HFFc6 (cell line): ENCODE measurements at regions not wholly inside any gene's neighbourhood (a gene's known extent, or its start where the extent isn't known, plus 50 kb on each side); places are given as distances from the start of the nearest gene placed in this dataset.

ENCODE experiments used
- DNase-seq: peaks from one replicate; pipeline ENCODE4 v3.0.0-alpha.2; 2018
- H3K27ac Mint-ChIP-seq: 2 replicates; pipeline ENCODE4 v1.8.0; 2020; ENCODE audit warnings: mild to moderate bottlenecking, mixed read lengths
- H3K27me3 Mint-ChIP-seq: 2 replicates; pipeline ENCODE4 v1.8.0; 2021; ENCODE audit warnings: mild to moderate bottlenecking, moderate library complexity, mixed read lengths; ENCODE audit not compliant: insufficient read depth
- H3K36me3 Mint-ChIP-seq: 2 replicates; pipeline ENCODE4 v1.8.0; 2021; ENCODE audit warnings: low read depth, mixed read lengths
- H3K4me1 Mint-ChIP-seq: 2 replicates; pipeline ENCODE4 v1.8.0; 2020; ENCODE audit warnings: low read depth, mixed read lengths
- H3K4me3 Mint-ChIP-seq: 2 replicates; pipeline ENCODE4 v1.8.0; 2020; ENCODE audit warnings: mild to moderate bottlenecking, moderate library complexity, mixed read lengths
- H3K9me3 Mint-ChIP-seq: 2 replicates; pipeline ENCODE4 v1.8.0; 2020; ENCODE audit warnings: mild to moderate bottlenecking, mixed read lengths
- TF ChIP-seq, protein P1 (sequence below): fragments of 200-600 bp; sonication (generic); IDR thresholded peaks from 2 replicates; pipeline ENCODE4 v1.5.0; 2021; ENCODE audit warnings: antibody characterized with exemption, mild to moderate bottlenecking

DNA sequence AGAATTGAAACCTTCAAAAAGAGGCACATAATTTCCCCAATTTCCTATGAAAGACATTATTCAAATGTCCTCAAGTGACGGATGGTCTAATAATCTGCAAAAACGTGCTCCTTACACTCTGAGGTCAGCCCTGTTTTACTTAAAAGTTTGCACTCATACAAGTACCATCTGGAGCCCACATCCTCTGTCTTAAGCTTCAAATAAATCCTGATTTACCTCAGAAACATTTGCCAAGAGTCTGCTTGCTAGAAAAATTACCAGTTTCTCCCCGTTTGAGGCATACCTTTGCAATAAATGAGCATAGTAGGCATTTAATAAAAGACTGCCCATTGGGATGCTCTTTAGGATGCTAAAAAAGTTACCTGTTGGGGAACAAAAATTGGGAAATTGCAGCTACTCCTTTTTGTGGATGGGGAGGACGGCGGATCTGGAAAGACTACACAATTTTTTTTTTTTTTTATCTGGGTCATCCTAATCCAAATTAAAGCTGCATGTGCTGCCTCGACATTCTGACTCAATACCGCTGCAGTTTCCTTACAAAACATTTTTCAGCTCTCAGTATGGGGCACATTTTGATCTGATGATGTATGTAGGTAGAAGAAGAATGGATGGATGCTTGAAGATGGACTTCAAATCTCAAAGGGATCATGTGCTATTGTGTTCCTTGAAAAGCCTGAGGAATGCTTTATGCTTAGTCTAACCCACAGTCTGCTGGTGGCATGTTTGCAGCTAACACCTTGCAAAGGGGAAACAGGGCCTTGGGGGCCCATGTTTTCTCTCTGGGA lies 233.7 kb upstream of the ADAMTS9 start:
- H3K4me3 Mint-ChIP-seq, result no peak overlapping the region
- H3K4me1 Mint-ChIP-seq, result no peaks in the 10 kb centered on the region
- TF ChIP-seq, protein P1, sequence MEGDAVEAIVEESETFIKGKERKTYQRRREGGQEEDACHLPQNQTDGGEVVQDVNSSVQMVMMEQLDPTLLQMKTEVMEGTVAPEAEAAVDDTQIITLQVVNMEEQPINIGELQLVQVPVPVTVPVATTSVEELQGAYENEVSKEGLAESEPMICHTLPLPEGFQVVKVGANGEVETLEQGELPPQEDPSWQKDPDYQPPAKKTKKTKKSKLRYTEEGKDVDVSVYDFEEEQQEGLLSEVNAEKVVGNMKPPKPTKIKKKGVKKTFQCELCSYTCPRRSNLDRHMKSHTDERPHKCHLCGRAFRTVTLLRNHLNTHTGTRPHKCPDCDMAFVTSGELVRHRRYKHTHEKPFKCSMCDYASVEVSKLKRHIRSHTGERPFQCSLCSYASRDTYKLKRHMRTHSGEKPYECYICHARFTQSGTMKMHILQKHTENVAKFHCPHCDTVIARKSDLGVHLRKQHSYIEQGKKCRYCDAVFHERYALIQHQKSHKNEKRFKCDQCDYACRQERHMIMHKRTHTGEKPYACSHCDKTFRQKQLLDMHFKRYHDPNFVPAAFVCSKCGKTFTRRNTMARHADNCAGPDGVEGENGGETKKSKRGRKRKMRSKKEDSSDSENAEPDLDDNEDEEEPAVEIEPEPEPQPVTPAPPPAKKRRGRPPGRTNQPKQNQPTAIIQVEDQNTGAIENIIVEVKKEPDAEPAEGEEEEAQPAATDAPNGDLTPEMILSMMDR, result no peak
- H3K27ac Mint-ChIP-seq, result no peak overlapping the region
- H3K27me3 Mint-ChIP-seq, result no peaks in the 10 kb centered on the region; the same call in 1 of the 2 replicates
- no peaks in the 10 kb centered on the region for H3K36me3 Mint-ChIP-seq
- H3K9me3 Mint-ChIP-seq, result peaks cover 23% of the 10 kb centered on the region
- no peak for DNase-seq

DNA sequence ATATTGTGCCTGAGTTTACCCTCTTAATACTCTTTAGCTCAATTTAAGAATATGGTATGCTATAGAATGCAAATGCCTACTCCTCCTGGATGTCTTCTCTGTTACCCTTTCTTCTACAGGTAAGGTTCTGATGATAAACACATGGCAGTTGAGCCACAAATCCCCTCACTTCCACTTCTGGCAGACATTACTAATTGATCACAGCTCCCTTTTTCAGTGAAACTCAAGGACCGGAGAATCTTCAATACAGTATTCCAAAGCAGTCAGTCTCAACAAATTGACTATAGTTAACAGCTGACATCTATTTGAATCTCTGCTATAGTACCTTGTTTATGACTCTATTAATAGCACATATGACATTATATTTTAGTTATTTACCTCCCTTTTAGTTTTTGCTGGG lies 232.1 kb upstream of the ADAMTS9 start:
- Mint-ChIP-seq H3K27ac (no peak overlapping the region), H3K9me3 (peaks cover 21% of the 10 kb centered on the region), H3K4me1 (no peaks in the 10 kb centered on the region), H3K27me3 (no peaks in the 10 kb centered on the region; the same call in 1 of the 2 replicates), H3K36me3 (no peaks in the 10 kb centered on the region), H3K4me3 (no peak overlapping the region)
- TF ChIP-seq, protein P1, result no peak
- DNase-seq, result no peak

DNA sequence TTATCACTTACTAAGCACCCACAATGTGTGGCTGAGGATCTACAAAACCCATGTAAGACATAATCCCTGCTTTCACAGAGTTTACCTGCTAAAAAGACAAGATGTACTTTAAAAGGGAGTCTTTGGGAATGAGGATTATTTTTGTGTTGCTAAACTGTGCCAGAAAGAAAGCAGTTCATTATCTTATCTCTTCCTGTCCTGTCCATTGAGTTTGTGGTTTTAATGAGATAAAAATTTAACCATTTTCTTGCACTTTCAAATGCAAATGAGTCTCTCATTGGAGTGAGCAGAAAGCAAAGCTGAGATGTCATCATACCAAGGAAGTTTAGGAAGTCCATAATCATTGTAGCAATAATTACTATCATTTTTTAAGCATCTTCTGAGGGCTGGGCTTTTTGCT lies 231.2 kb upstream of the ADAMTS9 start:
- Mint-ChIP-seq H3K4me3 (no peak overlapping the region), H3K9me3 (peaks cover 19% of the 10 kb centered on the region), H3K27ac (no peak overlapping the region), H3K27me3 (no peaks in the 10 kb centered on the region; the same call in 1 of the 2 replicates), H3K4me1 (no peaks in the 10 kb centered on the region), H3K36me3 (no peaks in the 10 kb centered on the region)
- TF ChIP-seq, protein P1, result no peak
- no peak for DNase-seq

DNA sequence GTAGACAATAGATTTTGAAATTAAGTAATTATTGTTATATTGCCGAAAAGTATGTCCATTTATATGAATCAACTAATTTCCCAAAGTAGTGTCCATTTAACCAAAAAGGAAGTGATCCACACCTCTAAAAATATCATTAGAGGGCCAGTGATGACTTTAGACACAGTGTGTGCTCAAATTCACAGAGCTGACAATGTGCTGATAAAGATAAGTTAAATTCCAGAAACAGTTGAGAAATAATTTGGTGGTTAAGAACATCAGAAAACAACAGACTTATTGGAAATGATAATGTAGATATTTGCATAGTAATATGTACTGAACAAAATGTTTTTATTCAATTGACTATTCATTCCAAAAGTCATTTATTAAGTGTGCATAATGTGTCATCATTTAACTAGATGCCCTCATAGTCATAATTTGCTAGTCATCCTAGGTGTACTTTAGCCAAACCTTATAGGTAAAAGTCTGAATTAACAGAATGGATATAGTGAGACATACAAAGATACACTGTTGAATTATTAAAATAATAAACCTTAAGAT lies 230.2 kb upstream of the ADAMTS9 start:
- TF ChIP-seq, protein P1, result no peak
- H3K4me1 Mint-ChIP-seq, result no peaks in the 10 kb centered on the region
- H3K27me3 Mint-ChIP-seq, result no peaks in the 10 kb centered on the region
- no peaks in the 10 kb centered on the region for H3K36me3 Mint-ChIP-seq
- H3K4me3 Mint-ChIP-seq, result no peak overlapping the region
- H3K27ac Mint-ChIP-seq, result no peak overlapping the region
- no peak for DNase-seq
- H3K9me3 Mint-ChIP-seq, result peaks cover 12% of the 10 kb centered on the region

DNA sequence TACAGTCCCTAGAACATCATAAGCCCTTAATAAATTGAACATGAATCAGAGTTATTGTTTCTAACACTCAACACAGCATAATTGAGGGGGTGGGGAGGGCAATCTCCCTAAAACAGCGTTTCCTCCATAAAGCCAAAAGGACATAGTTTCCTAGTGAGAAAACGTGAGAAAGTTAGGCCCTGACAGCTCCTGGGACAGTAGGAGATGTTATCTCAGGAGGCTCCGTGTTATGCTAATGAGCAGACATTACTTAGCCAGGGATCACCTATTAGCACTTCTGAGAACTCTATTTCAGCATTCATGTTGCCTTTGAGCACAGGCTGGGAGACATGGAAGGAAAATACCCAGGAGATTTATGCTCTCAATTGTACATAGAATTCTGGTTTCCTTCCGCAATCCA lies 229.1 kb upstream of the ADAMTS9 start:
- Mint-ChIP-seq H3K36me3 (no peaks in the 10 kb centered on the region), H3K4me1 (no peaks in the 10 kb centered on the region), H3K27ac (no peak overlapping the region), H3K27me3 (no peaks in the 10 kb centered on the region), H3K9me3 (peaks cover 19% of the 10 kb centered on the region), H3K4me3 (no peak overlapping the region)
- TF ChIP-seq, protein P1, result no peak
- DNase-seq, result no peak
